Endothelial cell (in vitro differentiated cells): ENCODE measurements at regions not wholly inside any gene's neighbourhood (a gene's known extent, or its start where the extent isn't known, plus 50 kb on each side); places are given as distances from the start of the nearest gene placed in this dataset.
"Not testable (repeated sequence)": the region's sequence is repeated elsewhere in the genome, so short reads cannot be mapped to it uniquely, and the experiment has no call there.

Source experiments
- DNase-seq: peaks from one replicate; pipeline ENCODE4 v3.0.0; 2021; ENCODE audit warnings: low spot score
- H3K27ac Mint-ChIP-seq: one replicate; pipeline ENCODE4 v1.8.0; 2021; ENCODE audit warnings: mixed read lengths, inconsistent platforms; ENCODE audit not compliant: unreplicated experiment
- H3K27me3 Mint-ChIP-seq: one replicate; pipeline ENCODE4 v1.8.0; 2021; ENCODE audit warnings: mild to moderate bottlenecking, moderate library complexity, mixed read lengths, inconsistent platforms; ENCODE audit not compliant: unreplicated experiment
- H3K36me3 Mint-ChIP-seq: one replicate; pipeline ENCODE4 v1.8.0; 2021; ENCODE audit warnings: mild to moderate bottlenecking, low read depth, mixed read lengths, inconsistent platforms; ENCODE audit not compliant: unreplicated experiment
- H3K4me1 Mint-ChIP-seq: one replicate; pipeline ENCODE4 v1.8.0; 2021; ENCODE audit warnings: mild to moderate bottlenecking, mixed read lengths, inconsistent platforms; ENCODE audit not compliant: unreplicated experiment
- H3K4me3 Mint-ChIP-seq: one replicate; pipeline ENCODE4 v1.8.0; 2021; ENCODE audit warnings: mild to moderate bottlenecking, mixed read lengths, inconsistent platforms; ENCODE audit not compliant: unreplicated experiment
- H3K9me3 Mint-ChIP-seq: one replicate; pipeline ENCODE4 v1.8.0; 2021; ENCODE audit warnings: mixed read lengths, inconsistent platforms; ENCODE audit not compliant: unreplicated experiment
- CTCF ChIP-seq: fragments of 200-600 bp; sonication (generic); IDR thresholded peaks from one replicate; pipeline ENCODE4 v1.5.0; 2021; ENCODE audit warnings: antibody characterized with exemption; ENCODE audit not compliant: unreplicated experiment

GRCh38 chr5:67793966-67794365 is 421.6 kb upstream of the PIK3R1 start:
- H3K27ac Mint-ChIP-seq: no peak overlapping the region
- no peaks in the 10 kb centered on the region for H3K4me1 Mint-ChIP-seq
- no peaks in the 10 kb centered on the region for H3K36me3 Mint-ChIP-seq
- TF ChIP-seq CTCF: no peak
- DNase-seq: no peak
- H3K4me3 Mint-ChIP-seq: no peak overlapping the region
- no peaks in the 10 kb centered on the region for H3K27me3 Mint-ChIP-seq
- H3K9me3 Mint-ChIP-seq: no peaks in the 10 kb centered on the region

GRCh38 chr5:67793418-67793817 is 422.1 kb upstream of the PIK3R1 start:
- no peaks in the 10 kb centered on the region for H3K9me3 Mint-ChIP-seq
- H3K4me1 Mint-ChIP-seq: no peaks in the 10 kb centered on the region
- TF ChIP-seq CTCF: no peak
- H3K36me3 Mint-ChIP-seq: no peaks in the 10 kb centered on the region
- DNase-seq: no peak
- H3K4me3 Mint-ChIP-seq: no peak overlapping the region
- H3K27me3 Mint-ChIP-seq: no peaks in the 10 kb centered on the region
- no peak overlapping the region for H3K27ac Mint-ChIP-seq

- no peaks in the 10 kb centered on the region for H3K9me3 Mint-ChIP-seq
These were observed 422.7 kb upstream of the PIK3R1 start for GRCh38 chr5:67792891-67793290.

GRCh38 chr5:67790390-67790789 is 425.2 kb upstream of the PIK3R1 start:
- Mint-ChIP-seq H3K27ac (no peak overlapping the region), H3K4me1 (peaks cover 6% of the 10 kb centered on the region), H3K36me3 (no peaks in the 10 kb centered on the region), H3K4me3 (no peak overlapping the region), H3K9me3 (no peaks in the 10 kb centered on the region), H3K27me3 (no peaks in the 10 kb centered on the region)
- no peak for DNase-seq
- TF ChIP-seq CTCF: no peak

More at GRCh38 chr5:67792891-67793290, 422.7 kb upstream of the PIK3R1 start:
- Mint-ChIP-seq H3K4me3 (no peak overlapping the region), H3K27me3 (no peaks in the 10 kb centered on the region), H3K36me3 (no peaks in the 10 kb centered on the region), H3K27ac (no peak overlapping the region), H3K4me1 (no peaks in the 10 kb centered on the region)
- no peak for TF ChIP-seq CTCF
- no peak for DNase-seq

- DNase-seq, H3K36me3 Mint-ChIP-seq, H3K9me3 Mint-ChIP-seq, H3K27ac Mint-ChIP-seq, H3K27me3 Mint-ChIP-seq, H3K4me3 Mint-ChIP-seq, H3K4me1 Mint-ChIP-seq: not testable (repeated sequence)
These were observed 435.5 kb upstream of the PIK3R1 start for GRCh38 chr5:67779893-67780623.
